SK-N-MC (cell line): ENCODE measurements at regions not wholly inside any gene's neighbourhood (a gene's known extent, or its start where the extent isn't known, plus 50 kb on each side); places are given as distances from the start of the nearest gene placed in this dataset.

Experiments
- EZH2 ChIP-seq: fragments of 200-600 bp; sonication (generic); IDR thresholded peaks from one replicate; pipeline ENCODE4 v1.6.1; 2017; ENCODE audit warnings: antibody characterized with exemption
- FOXP2 ChIP-seq: optimal IDR thresholded peaks from 2 replicates; pipeline ENCODE3; 2011; ENCODE audit warnings: mild to moderate bottlenecking, moderate library complexity; ENCODE audit not compliant: insufficient read depth; ENCODE audit errors: extremely low read length, control extremely low read depth
- POLR2AphosphoS5 ChIP-seq: IDR thresholded peaks from 2 replicates; pipeline ENCODE4 v1.6.1; 2012; ENCODE audit warnings: mild to moderate bottlenecking, low read depth, low read length, borderline replicate concordance

DNA sequence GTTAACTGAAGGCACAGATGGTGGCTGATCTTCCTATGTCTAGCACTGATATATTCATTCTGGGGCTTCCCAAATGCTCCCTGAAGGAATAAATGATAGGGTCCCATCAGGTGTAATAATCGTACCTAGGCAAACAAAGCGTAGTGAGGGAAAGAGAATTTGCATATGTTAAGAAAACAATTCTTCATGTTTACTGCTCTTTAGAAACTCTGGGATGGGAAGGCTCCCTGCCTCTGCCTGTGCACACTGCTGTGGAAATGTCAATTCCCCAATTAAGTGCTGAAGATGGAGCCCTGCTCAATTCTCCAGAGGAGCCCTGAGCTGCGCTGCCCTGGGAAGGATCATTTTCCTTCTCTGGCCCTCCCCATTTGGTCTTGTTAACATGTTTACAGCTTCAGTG lies 380.9 kb upstream of the ADARB2 start:
- TF ChIP-seq POLR2AphosphoS5 (no peak), EZH2 (no peak), FOXP2 (no peak)
